ENCODE measurements at regions not wholly inside any gene's neighbourhood (a gene's known extent, or its start where the extent isn't known, plus 50 kb on each side); places are given as distances from the start of the nearest gene placed in this dataset.

GRCh38 chr17:79292501-79292900, 217.9 kb downstream of the ENGASE start:
- Histone ChIP-seq H3K4me1 (peaks cover 6% of the 10 kb centered on the region; the same call in 2 of the 3 replicates), H3K4me2 (no peak overlapping the region), H3K4me3 (no peak overlapping the region), H3K9me3 (no peaks in the 10 kb centered on the region), H3K27ac (no peak overlapping the region)
- 71% methylated on average over 6 of the region's 6 CpGs for WGBS (ENCODE audit: missing lambda C conversion rate)
- TF ChIP-seq RCOR1 (IDR thresholded peaks at IDR 0.05; ENCODE audit: low read depth, low read length) (no peak), BHLHE40 (IDR thresholded peaks at IDR 0.05; ENCODE audit: low read depth, low read length) (no peak), JUN (IDR thresholded peaks at IDR 0.05) (no peak), RNF2 (IDR thresholded peaks at IDR 0.05; ENCODE audit: borderline replicate concordance, low read depth) (no peak), SREBF2 (IDR thresholded peaks at IDR 0.05) (no peak), MAX (IDR thresholded peaks at IDR 0.05) (no peak), MAZ (IDR thresholded peaks at IDR 0.05; ENCODE audit: borderline replicate concordance, low read depth, low read length) (no peak), CBX8 (IDR thresholded peaks at IDR 0.05) (no peak), ZSCAN20 (CRISPR knock-in tag; IDR thresholded peaks at IDR 0.05) (no peak), CHD2 (IDR thresholded peaks at IDR 0.05; ENCODE audit: low read length, partially characterized antibody) (no peak), NFE2L2 (conservative IDR thresholded peaks at IDR 0.05; ENCODE audit: low read length) (no peak), MYC (IDR thresholded peaks at IDR 0.05; ENCODE audit: borderline replicate concordance, low read length) (no peak), MAFK (IDR thresholded peaks at IDR 0.05; ENCODE audit: partially characterized antibody) (no peak), HOXA7 (CRISPR knock-in tag; IDR thresholded peaks at IDR 0.05) (no peak), ZFP36 (IDR thresholded peaks at IDR 0.05; ENCODE audit: borderline replicate concordance, partially characterized antibody) (no peak), PBX3 (IDR thresholded peaks at IDR 0.05) (no peak), KDM1A (IDR thresholded peaks at IDR 0.05; ENCODE audit: low read depth) (no peak), ZNF302 (CRISPR knock-in tag; IDR thresholded peaks at IDR 0.05) (no peak)
- TF ChIP-seq, protein P1, sequence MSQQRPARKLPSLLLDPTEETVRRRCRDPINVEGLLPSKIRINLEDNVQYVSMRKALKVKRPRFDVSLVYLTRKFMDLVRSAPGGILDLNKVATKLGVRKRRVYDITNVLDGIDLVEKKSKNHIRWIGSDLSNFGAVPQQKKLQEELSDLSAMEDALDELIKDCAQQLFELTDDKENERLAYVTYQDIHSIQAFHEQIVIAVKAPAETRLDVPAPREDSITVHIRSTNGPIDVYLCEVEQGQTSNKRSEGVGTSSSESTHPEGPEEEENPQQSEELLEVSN (IDR thresholded peaks at IDR 0.05; ENCODE audit: borderline replicate concordance, low read depth): no peak
- TF ChIP-seq, protein P2, sequence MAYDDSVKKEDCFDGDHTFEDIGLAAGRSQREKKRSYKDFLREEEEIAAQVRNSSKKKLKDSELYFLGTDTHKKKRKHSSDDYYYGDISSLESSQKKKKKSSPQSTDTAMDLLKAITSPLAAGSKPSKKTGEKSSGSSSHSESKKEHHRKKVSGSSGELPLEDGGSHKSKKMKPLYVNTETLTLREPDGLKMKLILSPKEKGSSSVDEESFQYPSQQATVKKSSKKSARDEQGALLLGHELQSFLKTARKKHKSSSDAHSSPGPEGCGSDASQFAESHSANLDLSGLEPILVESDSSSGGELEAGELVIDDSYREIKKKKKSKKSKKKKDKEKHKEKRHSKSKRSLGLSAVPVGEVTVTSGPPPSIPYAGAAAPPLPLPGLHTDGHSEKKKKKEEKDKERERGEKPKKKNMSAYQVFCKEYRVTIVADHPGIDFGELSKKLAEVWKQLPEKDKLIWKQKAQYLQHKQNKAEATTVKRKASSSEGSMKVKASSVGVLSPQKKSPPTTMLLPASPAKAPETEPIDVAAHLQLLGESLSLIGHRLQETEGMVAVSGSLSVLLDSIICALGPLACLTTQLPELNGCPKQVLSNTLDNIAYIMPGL (CRISPR knock-in tag; IDR thresholded peaks at IDR 0.05; ENCODE audit: borderline replicate concordance): no peak
- FAIRE-seq: no peak
- no peak for ATAC-seq
- DNase-seq (ENCODE audit: low read depth in 1 of 2, low spot score in 1 of 2): no peak
- POLR2A ChIA-PET: no interaction called here
- CTCF ChIA-PET: no interaction called here

DNA sequence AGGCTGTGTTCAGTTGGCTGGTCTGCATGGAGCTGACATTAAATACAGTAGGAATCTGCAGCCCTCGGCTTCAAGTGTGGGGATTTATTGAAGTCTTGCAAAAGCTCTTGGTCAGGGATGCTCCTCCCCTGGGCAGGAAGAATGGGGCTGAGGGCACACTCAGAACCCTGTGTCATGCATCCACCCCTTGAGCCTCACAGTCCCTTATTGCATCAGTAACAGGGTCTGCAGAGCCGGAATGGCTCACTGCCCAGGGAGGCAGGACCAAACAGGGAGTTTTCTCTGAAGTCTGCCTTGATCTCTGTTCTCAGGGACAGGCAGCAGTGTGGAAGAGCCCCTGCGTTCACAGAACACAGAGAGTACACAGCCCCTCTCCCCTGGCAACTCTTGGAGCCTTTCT, 216.8 kb downstream of the ENGASE start:
- WGBS (ENCODE audit: missing lambda C conversion rate): 44% methylated on average over 3 of the region's 3 CpGs
- Histone ChIP-seq H3K4me3 (no peak overlapping the region), H3K4me1 (peaks cover 6% of the 10 kb centered on the region; the same call in 2 of the 3 replicates), H3K4me2 (no peak overlapping the region), H3K9me3 (no peaks in the 10 kb centered on the region), H3K27ac (no peak overlapping the region)
- POLR2A ChIA-PET: no interaction called here
- FAIRE-seq (no peak), DNase-seq (ENCODE audit: low read depth in 1 of 2, low spot score in 1 of 2) (no peak), ATAC-seq (no peak)
- TF ChIP-seq FOSB (CRISPR knock-in tag; IDR thresholded peaks at IDR 0.05): no peak
- no peak for TF ChIP-seq JUN (IDR thresholded peaks at IDR 0.05)
- no peak for TF ChIP-seq POLR2AphosphoS2 (conservative IDR thresholded peaks at IDR 0.05; ENCODE audit: low read length)
- no peak for TF ChIP-seq NR3C1 (IDR thresholded peaks at IDR 0.05)
- TF ChIP-seq HDAC2 (IDR thresholded peaks at IDR 0.05): no peak
- CTCF ChIA-PET: interaction anchor here (0.6 to 1.3 kb wide), 3 partner anchors 9 to 417 kb away, joined by 3 read pairs; no protein-coding TSS in a partner anchor

Data from A549 (cell line).